ENCODE measurements at regions not wholly inside any gene's neighbourhood (a gene's known extent, or its start where the extent isn't known, plus 50 kb on each side); places are given as distances from the start of the nearest gene placed in this dataset.

DNA sequence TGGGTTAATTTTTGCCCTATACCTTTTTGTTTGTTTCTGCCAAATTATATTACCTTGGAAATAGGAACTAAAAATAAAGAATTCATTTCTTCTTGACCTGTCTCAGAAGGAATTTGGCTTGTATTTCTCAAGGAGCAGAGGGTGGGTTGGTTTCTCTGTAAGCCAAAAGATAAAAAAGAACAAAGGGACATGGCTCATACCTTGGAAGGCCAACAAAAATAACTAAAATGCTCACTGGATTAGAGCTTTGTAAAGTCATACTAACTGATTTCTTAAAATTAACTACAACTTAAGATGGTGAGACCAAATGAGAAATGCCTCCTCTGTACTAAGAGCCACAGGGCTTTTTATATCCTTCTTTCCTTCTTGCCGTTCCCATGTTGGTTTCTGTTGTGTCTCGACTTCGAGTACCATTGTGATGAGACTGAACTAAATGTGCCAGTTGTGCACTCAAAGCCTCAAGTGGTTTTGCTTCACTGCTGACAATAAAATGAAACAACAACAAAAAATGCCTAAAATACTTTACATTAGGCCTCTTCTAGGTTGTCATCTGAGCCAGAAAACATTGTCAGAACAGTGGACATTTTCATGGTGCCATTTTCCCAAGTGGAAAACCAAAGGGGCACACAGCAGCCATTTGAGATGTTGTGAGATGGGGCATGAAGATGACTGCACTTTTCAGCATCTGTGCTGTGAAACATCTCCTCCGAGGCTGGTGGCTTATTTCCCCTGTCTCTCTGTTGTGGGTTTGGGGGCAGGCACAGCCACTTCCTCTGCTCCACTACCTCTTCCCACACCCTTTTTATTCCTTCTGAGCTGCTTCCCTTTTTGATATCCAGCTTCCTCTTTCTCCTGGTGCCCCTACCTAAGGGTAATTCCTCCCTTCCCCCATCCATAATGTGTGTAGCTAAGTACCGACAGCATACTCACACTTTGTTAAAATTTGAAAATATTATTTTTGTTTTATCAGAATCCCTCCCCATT lies 51.8 kb upstream of the AGR3 start:
- TF ChIP-seq, protein P1, sequence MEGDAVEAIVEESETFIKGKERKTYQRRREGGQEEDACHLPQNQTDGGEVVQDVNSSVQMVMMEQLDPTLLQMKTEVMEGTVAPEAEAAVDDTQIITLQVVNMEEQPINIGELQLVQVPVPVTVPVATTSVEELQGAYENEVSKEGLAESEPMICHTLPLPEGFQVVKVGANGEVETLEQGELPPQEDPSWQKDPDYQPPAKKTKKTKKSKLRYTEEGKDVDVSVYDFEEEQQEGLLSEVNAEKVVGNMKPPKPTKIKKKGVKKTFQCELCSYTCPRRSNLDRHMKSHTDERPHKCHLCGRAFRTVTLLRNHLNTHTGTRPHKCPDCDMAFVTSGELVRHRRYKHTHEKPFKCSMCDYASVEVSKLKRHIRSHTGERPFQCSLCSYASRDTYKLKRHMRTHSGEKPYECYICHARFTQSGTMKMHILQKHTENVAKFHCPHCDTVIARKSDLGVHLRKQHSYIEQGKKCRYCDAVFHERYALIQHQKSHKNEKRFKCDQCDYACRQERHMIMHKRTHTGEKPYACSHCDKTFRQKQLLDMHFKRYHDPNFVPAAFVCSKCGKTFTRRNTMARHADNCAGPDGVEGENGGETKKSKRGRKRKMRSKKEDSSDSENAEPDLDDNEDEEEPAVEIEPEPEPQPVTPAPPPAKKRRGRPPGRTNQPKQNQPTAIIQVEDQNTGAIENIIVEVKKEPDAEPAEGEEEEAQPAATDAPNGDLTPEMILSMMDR (IDR thresholded peaks at IDR 0.05; ENCODE audit: unreplicated experiment), result no peak
- no peak overlapping the region for H3K4me3 Mint-ChIP-seq
- H3K36me3 Mint-ChIP-seq, result no peaks in the 10 kb centered on the region
- no peaks in the 10 kb centered on the region for H3K4me1 Mint-ChIP-seq
- H3K27me3 Mint-ChIP-seq (ENCODE audit: low read depth), result no peaks in the 10 kb centered on the region
- peaks cover 4% of the 10 kb centered on the region for H3K9me3 Mint-ChIP-seq
- no peak for DNase-seq (ENCODE audit: low spot score in 2 of 2, unreplicated experiment in 2 of 2)
- no peak overlapping the region for H3K27ac Mint-ChIP-seq

DNA sequence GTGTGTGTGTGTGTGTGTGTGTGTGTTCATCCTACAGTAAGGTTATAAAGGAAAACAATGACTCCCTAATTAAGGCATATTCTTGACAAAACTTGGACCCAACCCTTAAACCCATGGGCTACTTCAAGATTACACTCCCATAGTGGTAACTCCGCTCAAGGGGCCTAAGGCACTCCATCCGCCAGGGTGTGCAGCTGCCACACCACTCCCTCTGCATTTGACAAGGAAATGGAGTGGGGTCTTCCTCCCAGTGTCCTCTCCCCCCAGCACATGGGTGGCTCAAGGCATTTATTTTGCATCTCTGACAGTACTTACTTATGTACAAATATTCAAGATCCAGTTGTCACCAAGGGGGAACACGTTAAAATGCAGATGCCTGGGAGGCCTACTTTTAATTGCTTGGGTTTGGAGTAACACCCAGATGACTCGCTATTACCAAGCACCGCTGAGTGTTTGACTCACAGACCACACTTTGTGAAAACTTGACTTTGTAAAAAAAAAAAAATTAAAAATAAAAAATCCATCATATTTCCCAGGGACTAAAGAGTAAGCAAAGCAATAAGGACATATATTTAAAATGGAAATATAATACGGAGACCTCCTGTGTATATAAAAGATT lies 53.0 kb upstream of the AGR3 start:
- H3K9me3 Mint-ChIP-seq, result no peaks in the 10 kb centered on the region

DNA sequence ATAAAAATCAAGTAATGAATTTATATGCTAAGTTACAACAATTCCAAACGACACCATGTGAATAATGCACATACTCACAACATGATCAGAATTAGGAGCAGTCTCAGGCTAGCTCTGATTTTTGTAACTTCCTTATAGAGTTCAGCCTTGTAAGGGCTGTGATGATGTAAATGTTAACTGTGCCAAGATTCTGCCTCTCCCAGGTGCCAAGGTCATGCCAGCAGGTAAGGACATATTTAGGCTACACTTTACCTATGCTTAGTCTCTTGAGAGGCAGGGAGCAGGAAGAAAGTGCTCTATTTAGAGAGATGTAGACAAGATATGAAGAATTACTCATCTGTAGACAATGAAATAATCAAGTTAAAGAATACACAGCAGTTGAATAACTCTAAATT lies 53.6 kb upstream of the AGR3 start:
- Mint-ChIP-seq H3K4me1 (no peaks in the 10 kb centered on the region), H3K36me3 (no peaks in the 10 kb centered on the region), H3K27ac (no peak overlapping the region), H3K9me3 (no peaks in the 10 kb centered on the region), H3K27me3 (ENCODE audit: low read depth) (no peaks in the 10 kb centered on the region), H3K4me3 (no peak overlapping the region)
- TF ChIP-seq, protein P1 (IDR thresholded peaks at IDR 0.05; ENCODE audit: unreplicated experiment), result no peak
- DNase-seq (ENCODE audit: low spot score in 2 of 2, unreplicated experiment in 2 of 2), result no peak

More for the DNA sequence above, 53.0 kb upstream of the AGR3 start:
- Mint-ChIP-seq H3K27ac (no peak overlapping the region), H3K27me3 (ENCODE audit: low read depth) (no peaks in the 10 kb centered on the region), H3K36me3 (no peaks in the 10 kb centered on the region), H3K4me1 (no peaks in the 10 kb centered on the region), H3K4me3 (no peak overlapping the region)
- TF ChIP-seq, protein P1 (IDR thresholded peaks at IDR 0.05; ENCODE audit: unreplicated experiment), result no peak
- no peak for DNase-seq (ENCODE audit: low spot score in 2 of 2, unreplicated experiment in 2 of 2)

DNA sequence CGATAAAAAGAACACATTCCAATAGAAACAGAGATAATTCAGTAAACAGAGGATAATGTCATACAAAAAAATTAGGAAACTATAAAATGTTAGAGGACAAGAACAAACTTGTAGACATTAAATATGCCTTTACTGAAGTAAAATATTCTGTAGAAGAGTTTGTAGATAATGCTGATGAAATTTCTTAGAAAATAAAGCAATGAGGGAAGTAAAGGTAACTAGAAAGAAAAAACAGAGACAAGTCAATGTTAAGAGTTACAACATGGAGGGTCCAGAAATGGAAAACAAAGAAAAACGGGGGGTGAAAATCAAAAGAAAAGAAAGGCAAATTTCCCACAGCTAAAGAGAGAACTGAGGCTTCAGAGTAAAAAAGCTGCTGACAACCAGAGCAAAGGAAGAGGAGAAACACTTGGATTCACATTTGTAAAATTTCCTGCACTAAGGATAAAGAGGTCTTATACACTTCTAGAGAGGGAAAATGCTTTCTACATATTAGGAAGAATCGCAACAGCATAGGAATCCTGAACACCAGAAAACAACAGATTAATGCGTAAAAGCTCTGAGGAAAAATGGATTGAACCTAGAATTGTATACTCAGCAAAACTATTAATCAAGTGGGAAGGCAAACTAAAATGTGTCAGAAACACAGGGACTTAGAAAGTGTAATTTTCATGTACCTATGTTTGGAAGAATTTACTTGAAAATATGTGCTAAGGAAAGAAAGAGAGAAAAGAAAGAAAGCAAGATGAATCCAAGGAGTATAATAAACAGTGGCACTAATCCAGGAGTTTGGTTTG lies 55.0 kb upstream of the AGR3 start:
- Mint-ChIP-seq H3K4me1 (peaks cover 3% of the 10 kb centered on the region), H3K27me3 (ENCODE audit: low read depth) (no peaks in the 10 kb centered on the region), H3K4me3 (no peak overlapping the region), H3K27ac (no peak overlapping the region), H3K9me3 (no peaks in the 10 kb centered on the region), H3K36me3 (no peaks in the 10 kb centered on the region)
- no peak for DNase-seq (ENCODE audit: low spot score in 2 of 2, unreplicated experiment in 2 of 2)
- TF ChIP-seq, protein P1 (IDR thresholded peaks at IDR 0.05; ENCODE audit: unreplicated experiment), result no peak

DNA sequence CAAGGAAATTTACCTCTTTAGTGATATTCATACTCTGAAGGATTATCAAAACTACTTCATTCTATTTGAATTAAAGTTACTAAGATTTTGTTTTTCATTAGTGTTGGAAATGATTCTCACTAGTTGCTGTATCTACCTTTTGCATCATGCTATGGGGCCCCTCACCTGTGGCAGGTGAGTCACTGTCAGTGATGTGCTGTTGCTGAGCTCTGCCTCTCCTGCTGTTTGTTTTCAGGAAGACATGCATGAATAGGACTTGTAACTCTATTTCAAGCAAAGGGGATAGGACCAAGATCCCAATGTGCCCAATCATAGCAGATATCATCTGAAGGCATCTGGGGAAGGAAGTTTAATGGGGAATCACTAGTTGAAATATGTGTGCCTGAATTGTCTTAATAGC lies 57.4 kb upstream of the AGR3 start:
- TF ChIP-seq, protein P1 (IDR thresholded peaks at IDR 0.05; ENCODE audit: unreplicated experiment), result no peak
- Mint-ChIP-seq H3K4me1 (peaks cover 3% of the 10 kb centered on the region), H3K36me3 (no peaks in the 10 kb centered on the region), H3K9me3 (no peaks in the 10 kb centered on the region), H3K27me3 (ENCODE audit: low read depth) (no peaks in the 10 kb centered on the region), H3K4me3 (no peak overlapping the region), H3K27ac (no peak overlapping the region)
- no peak for DNase-seq (ENCODE audit: low spot score in 2 of 2, unreplicated experiment in 2 of 2)
